Heart left ventricle (tissue), 13 donors: ENCODE measurements at regions not wholly inside any gene's neighbourhood (a gene's known extent, or its start where the extent isn't known, plus 50 kb on each side); places are given as distances from the start of the nearest gene placed in this dataset.

Experiments
- CTCF ChIP-seq, 12 donors: fragments of 200-600 bp; sonication (generic) in 4 of 12; IDR thresholded peaks; one replicate each; pipeline versions ENCODE4 v1.5.0 to v1.8.0; 2018 to 2022; ENCODE audit warnings: antibody characterized with exemption in 12 of 12, mild to moderate bottlenecking in 5 of 12
- POLR2A ChIP-seq, 2 donors: fragments of 450-650 bp; IDR thresholded peaks; one replicate each; pipeline ENCODE4 v1.6.1; 2017; ENCODE audit warnings: antibody characterized with exemption in 2 of 2, mild to moderate bottlenecking in 2 of 2, moderate library complexity in 2 of 2
- donor health status: ischemic (EF 13 %, LVEDD 7.1; RV severe dilation, severe dysfunction).
- donor health status: DM: no; HTN: yes; CAD: no.
- donor health status: DM: no; HTN: no; CAD: no.
- donor health status: ischemic (EF 25% LVEDD 6.9; RV normal size, moderate dysfunction).
- donor health status: ischemic (EF 25% LVEDD 5.7; RV mildly dilated, moderate dysfunction).
- donor health status: ischemic (EF 35%, LVEDD 5.7; RV mildly dilated, moderate dysfunction).
- donor health status: nonischemic (EF 11% LVEDD 7.7; RV severe dilation, severe dysfunction).
- donor health status: DM: yes; HTN: yes; CAD: no.
- donor health status: PGD.
- donor health status: ischemic (EF 29% LVEDD 5.4; RV normal size, mild dysfunction).
- donor health status: nonischemic (EF 23%, LVEDD 6.1; RV moderate dilation, normal function).

DNA sequence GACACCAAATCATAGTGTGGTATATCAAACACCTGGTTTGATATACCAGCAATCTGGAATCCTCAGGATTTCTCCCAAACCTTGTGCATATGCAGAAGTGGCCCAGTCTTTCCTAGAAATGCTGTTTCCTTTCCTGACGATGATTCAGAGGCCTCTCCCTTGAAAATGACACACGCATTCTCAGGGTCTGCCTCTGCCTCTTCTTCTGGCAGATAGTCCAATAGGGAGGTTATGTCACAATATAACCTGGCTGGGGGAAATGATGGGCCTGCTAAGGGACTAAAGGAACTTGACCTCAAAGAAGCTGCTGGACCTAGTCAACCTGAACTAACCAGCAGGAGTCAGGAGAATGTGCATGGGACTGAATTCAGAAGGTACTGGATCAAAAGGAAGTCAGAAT lies 435.2 kb downstream of the IDS start:
- TF ChIP-seq CTCF (IDR thresholded peaks at IDR 0.05) (no peak), POLR2A (IDR thresholded peaks at IDR 0.05) (no peak)
